Endothelial cell of umbilical vein (primary cell): ENCODE measurements at regions not wholly inside any gene's neighbourhood (a gene's known extent, or its start where the extent isn't known, plus 50 kb on each side); places are given as distances from the start of the nearest gene placed in this dataset.

Experiments
- BruUV-seq: library from RNA; stranded (reverse); fragments of 400-500 nt; replicated peaks from 2 replicates; lab custom pipeline; 2021; lab: Mats Ljungman, UMichigan
- CTCF ChIA-PET: fragments of 300-600, 350-600 bp; sonication (Branson Sonifier 250); formaldehyde crosslinking; loops from one replicate; lab custom pipeline; 2021; ENCODE audit warnings: antibody characterized with exemption, inconsistent platforms; lab: Charles Lee
- POLR2A ChIA-PET: fragments of 300-600, 350-600 bp; sonication (Branson Sonifier 250); formaldehyde crosslinking; loops from one replicate; lab custom pipeline; 2021; ENCODE audit warnings: antibody characterized with exemption, inconsistent platforms; lab: Charles Lee
- DNase-seq: peaks from one replicate; pipeline ENCODE4 v3.0.0-alpha.2; 2011; ENCODE audit warnings: low read depth, low spot score
- FAIRE-seq: peaks from 2 replicates; lab custom pipeline; 2011; peaks lifted over from hg19 to GRCh38; lab: Jason Lieb, UNC
- H2AFZ ChIP-seq: 2 replicates; pipeline ENCODE4 v1.6.0; 2012; ENCODE audit warnings: low read depth, low read length, control low read depth, inconsistent platforms
- H3K27ac ChIP-seq: 2 replicates; pipeline ENCODE4 v1.5.1; 2011; ENCODE audit warnings: low read depth, mild to moderate bottlenecking, control low read depth, low read length, moderate library complexity; ENCODE audit not compliant: insufficient read depth
- H3K27me3 ChIP-seq, 2 experiments: 2 replicates each; pipeline versions ENCODE4 v1.6.0 to v1.6.1; 2011; ENCODE audit warnings: low read length in 2 of 2, mixed read lengths in 1 of 2; ENCODE audit not compliant: control insufficient read depth in 2 of 2, insufficient read depth in 2 of 2
- H3K36me3 ChIP-seq, 2 experiments: 2 replicates in 1 of 2; 3 replicates in 1 of 2; pipeline ENCODE4 v1.5.1; 2011; ENCODE audit warnings: low read length in 2 of 2, mild to moderate bottlenecking in 1 of 2, moderate library complexity in 1 of 2; ENCODE audit not compliant: control insufficient read depth in 2 of 2, insufficient read depth in 2 of 2; ENCODE audit errors: extremely low read depth in 1 of 2
- H3K4me1 ChIP-seq: 3 replicates; pipeline ENCODE4 v1.5.1; 2011; ENCODE audit warnings: mild to moderate bottlenecking, low read length; ENCODE audit not compliant: control insufficient read depth, insufficient read depth; ENCODE audit errors: extremely low read depth
- H3K4me2 ChIP-seq: 2 replicates; pipeline ENCODE4 v1.6.1; 2011; ENCODE audit warnings: low read length, control low read depth, mixed read lengths; ENCODE audit not compliant: insufficient read depth
- H3K4me3 ChIP-seq, 3 experiments: fragments of 200-600 bp in 1 of 3; sonication (generic), shearing (Covaris generic) in 1 of 3; replicated peaks in 1 of 3; 2 replicates each; pipeline ENCODE4 v1.5.1; 2011 to 2016; ENCODE audit warnings: control low read depth in 3 of 3, low read length in 3 of 3, mild to moderate bottlenecking in 2 of 3, inconsistent platforms in 1 of 3, low read depth in 1 of 3, moderate library complexity in 1 of 3; ENCODE audit not compliant: insufficient read depth in 1 of 3
- H3K79me2 ChIP-seq: 2 replicates; pipeline ENCODE4 v1.6.0; 2012; ENCODE audit warnings: low read length, inconsistent platforms; ENCODE audit not compliant: control insufficient read depth, insufficient read depth
- H3K9ac ChIP-seq: replicated peaks from 2 replicates; pipeline ENCODE3; 2011; ENCODE audit warnings: low read length, control low read depth; ENCODE audit not compliant: insufficient read depth; ENCODE audit errors: extremely low read depth
- H3K9me1 ChIP-seq: replicated peaks from 3 replicates; pipeline ENCODE4 v1.6.0; 2011; ENCODE audit warnings: mild to moderate bottlenecking, low read length; ENCODE audit not compliant: control insufficient read depth, insufficient read depth; ENCODE audit errors: extremely low read depth
- H3K9me3 ChIP-seq: replicated peaks from 2 replicates; pipeline ENCODE4 v1.5.1; 2012; ENCODE audit warnings: low read length, inconsistent platforms; ENCODE audit not compliant: control insufficient read depth, insufficient read depth
- H4K20me1 ChIP-seq: replicated peaks from 2 replicates; pipeline ENCODE3; 2011; ENCODE audit warnings: mild to moderate bottlenecking, low read length; ENCODE audit not compliant: control insufficient read depth, insufficient read depth; ENCODE audit errors: extremely low read depth
- EZH2 ChIP-seq: IDR thresholded peaks from 2 replicates; pipeline ENCODE4 v1.6.1; 2012; ENCODE audit warnings: borderline replicate concordance, low read depth, mild to moderate bottlenecking, moderate library complexity, low read length, inconsistent platforms; ENCODE audit not compliant: severe bottlenecking
- FOS ChIP-seq: IDR thresholded peaks from 2 replicates; pipeline ENCODE4 v1.6.1; 2011; ENCODE audit warnings: mild to moderate bottlenecking, low read length, moderate library complexity, borderline replicate concordance; ENCODE audit not compliant: insufficient read depth
- GATA2 ChIP-seq: IDR thresholded peaks from 2 replicates; pipeline ENCODE4 v1.7.0; 2011; ENCODE audit warnings: low read depth, mild to moderate bottlenecking, moderate library complexity, mixed read lengths, low read length; ENCODE audit not compliant: insufficient read length, insufficient read depth
- JUN ChIP-seq: IDR thresholded peaks from 2 replicates; pipeline ENCODE4 v1.6.1; 2011; ENCODE audit warnings: borderline replicate concordance, low read depth; ENCODE audit not compliant: insufficient read length, insufficient read depth
- MAX ChIP-seq: IDR thresholded peaks from 2 replicates; pipeline ENCODE4 v1.6.1; 2011; ENCODE audit not compliant: insufficient read depth, insufficient read length
- MYC ChIP-seq: IDR thresholded peaks from one replicate; pipeline ENCODE4 v1.6.1; 2011; ENCODE audit warnings: mild to moderate bottlenecking, low read depth, low read length
- POLR2A ChIP-seq: IDR thresholded peaks from 2 replicates; pipeline ENCODE4 v1.6.1; 2012; ENCODE audit warnings: low read depth, mild to moderate bottlenecking, control low read depth, low read length
- POLR2AphosphoS5 ChIP-seq: IDR thresholded peaks from 2 replicates; pipeline ENCODE4 v1.6.1; 2012; ENCODE audit warnings: low read depth, mild to moderate bottlenecking, control low read depth, low read length, moderate library complexity; ENCODE audit not compliant: insufficient read depth
- dilution Hi-C: fragments of 300-500 bp; cut with MboI; formaldehyde crosslinking; loops from one replicate; pipeline ENCODE4 v1.15.0; 2019; ENCODE audit warnings: low sequenced_read_pairs; ENCODE audit not compliant: extremely low pct_ligation_motif_present
- intact Hi-C: fragments of 100-400 bp; cut with micrococcal nuclease; formaldehyde crosslinking; loops from one replicate; pipeline ENCODE4 v1.10.0; 2022
- TF ChIP-seq, protein P1 (sequence below), 2 donors: IDR thresholded peaks; 1 replicate in 1 of 2; 2 replicates in 1 of 2; pipeline ENCODE4 v1.5.1; 2011; ENCODE audit warnings: low read length in 2 of 2, mild to moderate bottlenecking in 2 of 2, moderate library complexity in 2 of 2, control low read depth in 1 of 2, inconsistent platforms in 1 of 2, low read depth in 1 of 2; ENCODE audit not compliant: insufficient read depth in 1 of 2; ENCODE audit errors: extremely low read depth in 1 of 2

DNA sequence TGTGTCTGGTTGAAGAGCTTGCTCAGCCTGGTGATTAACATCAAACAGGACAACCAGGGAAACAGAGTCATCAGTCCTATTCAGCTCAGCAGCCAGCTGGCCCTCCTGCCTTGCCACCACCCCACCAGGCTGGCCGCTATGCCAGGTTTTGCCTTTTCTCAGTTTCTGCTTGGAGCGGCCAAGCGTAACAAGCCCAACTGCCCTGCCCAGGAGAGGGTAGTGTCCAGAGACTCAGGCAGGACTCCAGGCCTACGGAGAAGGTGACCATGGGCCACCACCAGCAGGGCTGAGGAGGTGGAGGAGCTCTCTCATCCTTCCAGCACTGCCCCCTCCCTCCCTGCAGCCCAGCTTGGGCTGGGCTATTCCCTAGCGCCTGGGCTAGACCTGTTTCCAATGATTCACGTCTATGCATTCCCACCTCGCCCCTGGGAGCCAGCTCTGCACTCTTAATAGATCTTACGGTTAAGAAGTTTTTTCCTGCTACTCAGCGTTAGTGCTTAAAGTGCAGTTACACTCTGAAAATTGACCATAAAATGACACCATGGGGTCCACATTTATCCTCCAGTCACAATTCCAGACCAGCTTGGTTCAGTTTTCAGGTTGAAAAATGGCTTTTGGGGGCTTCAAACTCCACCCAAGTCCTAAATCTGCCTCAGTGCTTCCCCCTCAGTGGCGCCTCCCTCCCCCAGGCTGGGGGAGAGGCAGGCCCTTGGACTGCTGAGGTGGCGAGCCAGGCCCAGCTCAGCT, 124.0 kb upstream of the PJA1 start:
- no peaks in the 10 kb centered on the region for H3K27me3 ChIP-seq
- H4K20me1 ChIP-seq = no peaks in the 10 kb centered on the region
- no peaks in the 10 kb centered on the region for H3K36me3 ChIP-seq
- H3K4me3 ChIP-seq = no peak overlapping the region
- no peak for TF ChIP-seq JUN
- no peak for TF ChIP-seq POLR2AphosphoS5
- TF ChIP-seq EZH2 = no peak
- TF ChIP-seq FOS = no peak
- TF ChIP-seq MYC = no peak
- no peak for TF ChIP-seq POLR2A
- TF ChIP-seq, protein P1, sequence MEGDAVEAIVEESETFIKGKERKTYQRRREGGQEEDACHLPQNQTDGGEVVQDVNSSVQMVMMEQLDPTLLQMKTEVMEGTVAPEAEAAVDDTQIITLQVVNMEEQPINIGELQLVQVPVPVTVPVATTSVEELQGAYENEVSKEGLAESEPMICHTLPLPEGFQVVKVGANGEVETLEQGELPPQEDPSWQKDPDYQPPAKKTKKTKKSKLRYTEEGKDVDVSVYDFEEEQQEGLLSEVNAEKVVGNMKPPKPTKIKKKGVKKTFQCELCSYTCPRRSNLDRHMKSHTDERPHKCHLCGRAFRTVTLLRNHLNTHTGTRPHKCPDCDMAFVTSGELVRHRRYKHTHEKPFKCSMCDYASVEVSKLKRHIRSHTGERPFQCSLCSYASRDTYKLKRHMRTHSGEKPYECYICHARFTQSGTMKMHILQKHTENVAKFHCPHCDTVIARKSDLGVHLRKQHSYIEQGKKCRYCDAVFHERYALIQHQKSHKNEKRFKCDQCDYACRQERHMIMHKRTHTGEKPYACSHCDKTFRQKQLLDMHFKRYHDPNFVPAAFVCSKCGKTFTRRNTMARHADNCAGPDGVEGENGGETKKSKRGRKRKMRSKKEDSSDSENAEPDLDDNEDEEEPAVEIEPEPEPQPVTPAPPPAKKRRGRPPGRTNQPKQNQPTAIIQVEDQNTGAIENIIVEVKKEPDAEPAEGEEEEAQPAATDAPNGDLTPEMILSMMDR (IDR thresholded peaks at IDR 0.05; ENCODE audit: extremely low read depth in 1 of 2, insufficient read depth in 1 of 2, low read depth in 1 of 2, low read length in 2 of 2) = no peak
- no peak for TF ChIP-seq MAX
- no peak for TF ChIP-seq GATA2
- no peak overlapping the region for H3K4me2 ChIP-seq
- H3K27ac ChIP-seq = no peak overlapping the region
- intact Hi-C loops = loop anchor here (10.0 kb wide), 2 partner anchors 64 to 154 kb away; no protein-coding TSS in a partner anchor
- POLR2A ChIA-PET = no interaction called here
- DNase-seq = no peak
- H3K9me1 ChIP-seq = no peaks in the 10 kb centered on the region
- no peaks in the 10 kb centered on the region for H3K9me3 ChIP-seq
- no TSS peak for BruUV-seq
- CTCF ChIA-PET = interaction anchor here (0.9 to 2.3 kb wide), 5 partner anchors 461 to 556 kb away, joined by 3 to 11 read pairs (median 5); no protein-coding TSS in a partner anchor
- no peak for FAIRE-seq
- dilution Hi-C loops = no loop called here
- no peak overlapping the region for H3K9ac ChIP-seq
- no peaks in the 10 kb centered on the region for H3K79me2 ChIP-seq
- H2AFZ ChIP-seq = no peak overlapping the region
- H3K4me1 ChIP-seq = peaks cover 3% of the 10 kb centered on the region
